ENCODE measurements at regions not wholly inside any gene's neighbourhood (a gene's known extent, or its start where the extent isn't known, plus 50 kb on each side); places are given as distances from the start of the nearest gene placed in this dataset.

DNA sequence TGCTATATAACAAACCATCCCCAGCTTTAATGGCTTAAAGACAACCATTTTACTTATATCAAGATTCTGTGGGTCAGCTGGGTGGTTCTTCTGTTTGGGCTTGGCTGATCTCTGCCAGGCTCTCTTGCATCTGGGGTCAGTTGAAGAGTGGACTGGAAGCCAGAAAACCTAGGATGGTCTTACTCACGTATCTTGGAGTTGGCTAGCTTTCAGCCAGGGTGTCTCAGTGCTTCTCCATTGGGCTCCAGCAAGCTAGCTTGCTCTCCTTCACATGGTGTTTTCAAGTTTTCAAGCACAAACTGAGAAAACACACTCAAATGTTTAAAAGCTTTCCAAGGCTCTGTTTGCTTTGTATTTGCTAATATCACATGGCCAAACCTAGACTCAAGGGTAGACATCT, 146.8 kb downstream of the PIK3R1 start:
- no peaks in the 10 kb centered on the region; the same call in 1 of the 2 replicates for H3K36me3 ChIP-seq (ENCODE audit: control insufficient read depth, insufficient read depth, low read length)
- ChIA-PET POLR2A (no interaction called here), CTCF (no interaction called here)
- TF ChIP-seq SIN3A (IDR thresholded peaks at IDR 0.05; ENCODE audit: borderline replicate concordance, insufficient read depth, low read depth, low read length) = no peak
- TF ChIP-seq, protein P1, sequence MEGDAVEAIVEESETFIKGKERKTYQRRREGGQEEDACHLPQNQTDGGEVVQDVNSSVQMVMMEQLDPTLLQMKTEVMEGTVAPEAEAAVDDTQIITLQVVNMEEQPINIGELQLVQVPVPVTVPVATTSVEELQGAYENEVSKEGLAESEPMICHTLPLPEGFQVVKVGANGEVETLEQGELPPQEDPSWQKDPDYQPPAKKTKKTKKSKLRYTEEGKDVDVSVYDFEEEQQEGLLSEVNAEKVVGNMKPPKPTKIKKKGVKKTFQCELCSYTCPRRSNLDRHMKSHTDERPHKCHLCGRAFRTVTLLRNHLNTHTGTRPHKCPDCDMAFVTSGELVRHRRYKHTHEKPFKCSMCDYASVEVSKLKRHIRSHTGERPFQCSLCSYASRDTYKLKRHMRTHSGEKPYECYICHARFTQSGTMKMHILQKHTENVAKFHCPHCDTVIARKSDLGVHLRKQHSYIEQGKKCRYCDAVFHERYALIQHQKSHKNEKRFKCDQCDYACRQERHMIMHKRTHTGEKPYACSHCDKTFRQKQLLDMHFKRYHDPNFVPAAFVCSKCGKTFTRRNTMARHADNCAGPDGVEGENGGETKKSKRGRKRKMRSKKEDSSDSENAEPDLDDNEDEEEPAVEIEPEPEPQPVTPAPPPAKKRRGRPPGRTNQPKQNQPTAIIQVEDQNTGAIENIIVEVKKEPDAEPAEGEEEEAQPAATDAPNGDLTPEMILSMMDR (IDR thresholded peaks at IDR 0.05) = no peak
- TF ChIP-seq TCF7L2 (IDR thresholded peaks at IDR 0.05; ENCODE audit: low read depth, low read length) = no peak
- TF ChIP-seq, protein P2, sequence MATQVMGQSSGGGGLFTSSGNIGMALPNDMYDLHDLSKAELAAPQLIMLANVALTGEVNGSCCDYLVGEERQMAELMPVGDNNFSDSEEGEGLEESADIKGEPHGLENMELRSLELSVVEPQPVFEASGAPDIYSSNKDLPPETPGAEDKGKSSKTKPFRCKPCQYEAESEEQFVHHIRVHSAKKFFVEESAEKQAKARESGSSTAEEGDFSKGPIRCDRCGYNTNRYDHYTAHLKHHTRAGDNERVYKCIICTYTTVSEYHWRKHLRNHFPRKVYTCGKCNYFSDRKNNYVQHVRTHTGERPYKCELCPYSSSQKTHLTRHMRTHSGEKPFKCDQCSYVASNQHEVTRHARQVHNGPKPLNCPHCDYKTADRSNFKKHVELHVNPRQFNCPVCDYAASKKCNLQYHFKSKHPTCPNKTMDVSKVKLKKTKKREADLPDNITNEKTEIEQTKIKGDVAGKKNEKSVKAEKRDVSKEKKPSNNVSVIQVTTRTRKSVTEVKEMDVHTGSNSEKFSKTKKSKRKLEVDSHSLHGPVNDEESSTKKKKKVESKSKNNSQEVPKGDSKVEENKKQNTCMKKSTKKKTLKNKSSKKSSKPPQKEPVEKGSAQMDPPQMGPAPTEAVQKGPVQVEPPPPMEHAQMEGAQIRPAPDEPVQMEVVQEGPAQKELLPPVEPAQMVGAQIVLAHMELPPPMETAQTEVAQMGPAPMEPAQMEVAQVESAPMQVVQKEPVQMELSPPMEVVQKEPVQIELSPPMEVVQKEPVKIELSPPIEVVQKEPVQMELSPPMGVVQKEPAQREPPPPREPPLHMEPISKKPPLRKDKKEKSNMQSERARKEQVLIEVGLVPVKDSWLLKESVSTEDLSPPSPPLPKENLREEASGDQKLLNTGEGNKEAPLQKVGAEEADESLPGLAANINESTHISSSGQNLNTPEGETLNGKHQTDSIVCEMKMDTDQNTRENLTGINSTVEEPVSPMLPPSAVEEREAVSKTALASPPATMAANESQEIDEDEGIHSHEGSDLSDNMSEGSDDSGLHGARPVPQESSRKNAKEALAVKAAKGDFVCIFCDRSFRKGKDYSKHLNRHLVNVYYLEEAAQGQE (IDR thresholded peaks at IDR 0.05; ENCODE audit: insufficient read depth in 1 of 2, low read depth in 2 of 2, low read length in 1 of 2) = no peak
- TF ChIP-seq POLR2AphosphoS5 (IDR thresholded peaks at IDR 0.05; ENCODE audit: low read depth, low read length) = no peak
- ATAC-seq = no peak
- BruUV-seq (replicated peaks) = no TSS peak
- in situ Hi-C loops (cut with HindIII; ENCODE audit: low pct_unique_long_range_greater_than_20kb, low sequenced_read_pairs) = no loop called here
- H3K4me3 ChIP-seq (ENCODE audit: low read depth in 2 of 2, low read length in 2 of 2) = no peak overlapping the region
- no peak for DNase-seq (ENCODE audit: low read depth, low spot score)
- intact Hi-C loops (cut with micrococcal nuclease; ENCODE audit: unreplicated experiment) = no loop called here
- no peaks in the 10 kb centered on the region for H3K27me3 ChIP-seq (ENCODE audit: control insufficient read depth, insufficient read depth, low read length)
- H3K27ac ChIP-seq (ENCODE audit: low read length) = no peak overlapping the region
- no peaks in the 10 kb centered on the region for H3K9me3 ChIP-seq (ENCODE audit: control insufficient read depth, insufficient read depth, low read depth, low read length)
- no peaks in the 10 kb centered on the region for H3K4me1 ChIP-seq (ENCODE audit: control insufficient read depth, insufficient read depth, low read length)

GRCh38 chr5:68365889-68366288, 150.3 kb downstream of the PIK3R1 start:
- POLR2A ChIA-PET = no interaction called here
- H3K9me3 ChIP-seq (ENCODE audit: control insufficient read depth, insufficient read depth, low read depth, low read length) = no peaks in the 10 kb centered on the region
- H3K27me3 ChIP-seq (ENCODE audit: control insufficient read depth, insufficient read depth, low read length) = no peaks in the 10 kb centered on the region; the same call in 1 of the 2 replicates
- H3K4me1 ChIP-seq (ENCODE audit: control insufficient read depth, insufficient read depth, low read length) = no peaks in the 10 kb centered on the region
- H3K27ac ChIP-seq (ENCODE audit: low read length) = no peak overlapping the region
- ATAC-seq (no peak), DNase-seq (ENCODE audit: low read depth, low spot score) (no peak)
- intact Hi-C loops (cut with micrococcal nuclease; ENCODE audit: unreplicated experiment) (no loop called here), in situ Hi-C loops (cut with HindIII; ENCODE audit: low pct_unique_long_range_greater_than_20kb, low sequenced_read_pairs) (no loop called here)
- no peaks in the 10 kb centered on the region; the same call in 1 of the 2 replicates for H3K36me3 ChIP-seq (ENCODE audit: control insufficient read depth, insufficient read depth, low read length)
- BruUV-seq (replicated peaks) = no TSS peak
- TF ChIP-seq POLR2AphosphoS5 (IDR thresholded peaks at IDR 0.05; ENCODE audit: low read depth, low read length) (no peak), SIN3A (IDR thresholded peaks at IDR 0.05; ENCODE audit: borderline replicate concordance, insufficient read depth, low read depth, low read length) (no peak), TCF7L2 (IDR thresholded peaks at IDR 0.05; ENCODE audit: low read depth, low read length) (no peak)
- TF ChIP-seq, protein P1 (IDR thresholded peaks at IDR 0.05) = no peak
- TF ChIP-seq, protein P2 (IDR thresholded peaks at IDR 0.05; ENCODE audit: insufficient read depth in 1 of 2, low read depth in 2 of 2, low read length in 1 of 2) = no peak
- no peak overlapping the region for H3K4me3 ChIP-seq (ENCODE audit: low read depth in 2 of 2, low read length in 2 of 2)
- CTCF ChIA-PET = no interaction called here
